ENCODE measurements at regions not wholly inside any gene's neighbourhood (a gene's known extent, or its start where the extent isn't known, plus 50 kb on each side); places are given as distances from the start of the nearest gene placed in this dataset.

DNA sequence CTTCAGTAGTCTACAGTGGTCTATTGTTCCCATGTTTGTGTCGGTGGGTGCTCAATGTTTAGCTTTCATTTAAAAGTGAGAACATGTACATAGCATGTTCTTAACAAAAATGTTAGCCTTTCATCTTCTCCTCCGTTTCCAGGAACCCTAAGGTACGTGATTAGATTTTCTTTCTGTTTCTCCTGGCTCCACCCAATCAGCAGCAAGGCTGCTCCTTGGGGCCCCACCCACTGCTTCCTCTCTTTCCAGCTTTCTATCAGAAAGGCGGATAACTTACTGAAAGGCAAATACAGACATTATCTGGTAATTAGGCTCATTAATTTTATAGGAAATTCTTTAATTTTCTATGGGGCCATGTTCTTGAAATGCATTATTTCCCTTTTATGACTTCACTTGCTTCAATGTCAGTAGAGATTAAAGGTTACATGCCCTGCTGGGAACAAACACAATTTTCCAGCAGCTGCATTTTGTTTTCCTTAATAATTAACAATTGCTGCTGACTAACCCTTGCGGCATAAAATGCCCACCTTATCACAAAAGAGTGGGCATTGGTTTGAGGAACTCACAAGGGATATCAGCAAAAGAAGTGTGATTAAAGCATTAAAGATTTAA, 324.9 kb upstream of the SNX7 start:
- TF ChIP-seq CTCF (IDR thresholded peaks at IDR 0.05): no peak

GRCh38 chr1:98333936-98334335, 327.6 kb upstream of the SNX7 start:
- TF ChIP-seq CTCF (IDR thresholded peaks at IDR 0.05): no peak

GRCh38 chr1:98333406-98333805, 328.1 kb upstream of the SNX7 start:
- TF ChIP-seq CTCF (IDR thresholded peaks at IDR 0.05): no peak

DNA sequence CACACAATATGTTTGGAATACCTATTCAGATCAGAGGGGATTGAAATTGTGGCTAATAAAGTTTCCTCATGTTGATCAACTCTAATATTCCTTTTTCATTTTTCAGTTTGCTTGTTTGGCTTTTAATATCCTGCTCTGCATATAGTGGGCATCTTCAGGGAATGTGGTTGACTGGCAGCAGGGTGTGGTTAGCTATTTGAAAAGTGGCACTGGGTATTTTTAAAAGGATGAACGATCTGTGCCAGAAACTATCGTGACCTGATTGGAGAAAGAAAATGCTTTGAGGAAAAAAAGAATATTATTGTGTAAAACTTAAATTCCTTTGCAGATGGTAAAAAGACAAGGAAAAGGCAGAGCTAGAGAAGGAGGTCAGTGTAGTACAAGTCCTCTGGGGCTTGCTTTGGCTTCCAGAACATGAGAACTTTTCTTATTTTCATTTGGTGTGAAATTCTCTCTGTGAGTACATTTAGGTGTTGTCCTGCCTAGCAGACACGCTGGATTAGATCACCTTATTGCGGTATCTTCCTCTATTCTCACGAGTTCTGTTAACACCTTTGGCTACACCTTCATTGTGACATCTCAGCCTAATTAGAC, 329.7 kb upstream of the SNX7 start:
- TF ChIP-seq CTCF (IDR thresholded peaks at IDR 0.05): no peak

DNA sequence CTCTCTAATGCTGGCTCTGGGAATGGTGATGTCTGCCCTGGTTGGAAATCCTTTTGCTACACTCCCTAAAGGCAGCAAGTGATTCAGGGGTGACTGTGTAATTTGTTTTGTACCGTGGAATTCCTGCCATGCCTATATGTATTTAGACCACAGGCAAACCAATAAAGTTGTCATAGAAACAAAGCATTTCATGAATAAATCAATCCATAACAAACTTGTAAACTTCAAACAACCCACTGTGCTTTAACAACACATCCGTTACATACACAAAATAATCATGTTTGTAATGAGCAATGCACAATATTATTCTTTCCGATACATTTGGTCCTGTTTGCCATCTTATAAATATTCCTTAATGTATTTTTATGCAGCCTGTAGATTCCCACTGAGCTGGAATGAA, 330.3 kb upstream of the SNX7 start:
- TF ChIP-seq CTCF (IDR thresholded peaks at IDR 0.05): no peak

GRCh38 chr1:98330224-98330623, 331.3 kb upstream of the SNX7 start:
- TF ChIP-seq CTCF (IDR thresholded peaks at IDR 0.05): no peak

- no peak for TF ChIP-seq CTCF (IDR thresholded peaks at IDR 0.05)
Measured at GRCh38 chr1:98328855-98329254, 332.7 kb upstream of the SNX7 start.
